GM04504 (cell line): ENCODE measurements at regions not wholly inside any gene's neighbourhood (a gene's known extent, or its start where the extent isn't known, plus 50 kb on each side); places are given as distances from the start of the nearest gene placed in this dataset.
"Not testable (repeated sequence)": the region's sequence is repeated elsewhere in the genome, so short reads cannot be mapped to it uniquely, and the experiment has no call there.

Source experiments
- DNase-seq: peaks from one replicate; pipeline ENCODE4 v3.0.0-alpha.2; 2012; ENCODE audit warnings: low read depth

- no peak for DNase-seq
Measured at GRCh38 chr7:94174956-94175355, 170.8 kb upstream of the BET1 start.

GRCh38 chr7:94176694-94177200 lies 172.6 kb upstream of the BET1 start:
- no peak for DNase-seq

- no peak for DNase-seq
Measured at GRCh38 chr7:94177441-94177840, 173.3 kb upstream of the BET1 start.

DNA sequence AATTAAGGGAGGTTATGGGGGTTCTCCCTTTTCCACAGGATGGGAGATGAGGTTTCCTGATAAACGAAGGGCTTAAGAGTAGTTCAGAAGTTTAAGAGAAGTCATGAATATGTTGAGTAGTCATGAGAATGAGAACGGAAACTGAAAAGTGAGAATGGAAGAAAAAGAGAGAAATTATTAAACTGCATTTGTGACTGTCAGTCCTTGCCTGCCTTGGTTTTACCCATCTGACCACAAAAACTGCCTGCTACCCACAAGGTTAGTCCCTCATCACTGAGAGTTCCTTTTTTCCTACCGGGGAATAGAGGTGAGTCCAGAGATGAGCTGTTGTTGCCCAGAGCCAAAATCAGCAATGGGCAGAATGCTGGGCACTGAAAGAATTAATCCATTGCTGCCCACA lies 174.1 kb upstream of the BET1 start:
- no peak for DNase-seq

GRCh38 chr7:94179466-94179865 lies 175.3 kb upstream of the BET1 start:
- DNase-seq = no peak

- DNase-seq = no peak
Measured at GRCh38 chr7:94182066-94182465, 177.9 kb upstream of the BET1 start.

DNA sequence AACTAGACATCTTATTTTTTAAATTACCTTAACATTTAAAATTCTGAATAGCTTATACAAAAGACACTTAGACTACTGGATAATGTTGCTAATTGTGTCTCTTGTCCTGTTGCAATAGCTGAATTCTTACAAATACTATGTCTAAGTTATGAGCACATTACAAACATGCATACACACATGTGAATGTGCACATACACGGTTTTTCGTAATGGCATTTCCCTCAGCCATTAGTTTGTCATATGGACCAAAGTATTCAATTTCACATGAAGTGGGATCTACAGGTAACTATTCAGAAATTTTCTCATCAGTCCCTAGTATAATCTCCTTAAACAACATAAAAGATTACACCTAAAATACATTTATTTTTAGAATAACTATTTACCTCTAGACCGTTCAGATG lies 178.6 kb upstream of the BET1 start:
- no peak for DNase-seq

DNA sequence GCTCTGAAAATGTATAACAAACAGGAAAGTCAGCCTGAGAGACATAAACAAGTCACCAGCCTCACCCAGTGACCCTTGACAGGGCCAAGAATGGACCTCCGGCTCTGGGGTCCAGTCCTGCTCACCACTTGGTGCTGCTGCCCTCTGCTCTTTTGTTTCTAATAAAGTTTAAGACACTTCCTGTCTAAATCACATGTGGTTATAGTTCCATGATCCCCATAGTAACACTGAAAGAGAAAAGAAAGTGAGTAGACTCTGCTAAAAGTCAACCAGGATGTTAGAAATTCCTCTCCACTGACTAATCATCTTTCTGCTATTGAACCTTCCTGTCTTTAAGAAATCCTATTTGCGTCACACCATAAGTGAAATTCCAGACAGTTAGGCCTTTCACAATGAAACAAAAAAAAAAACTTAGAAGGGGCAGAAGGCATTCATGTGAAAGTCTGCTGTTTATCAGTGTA lies 179.2 kb upstream of the BET1 start:
- peak; percentile 96 for DNase-seq

- DNase-seq = no peak
Measured at GRCh38 chr7:94183891-94184290, 179.7 kb upstream of the BET1 start.

DNA sequence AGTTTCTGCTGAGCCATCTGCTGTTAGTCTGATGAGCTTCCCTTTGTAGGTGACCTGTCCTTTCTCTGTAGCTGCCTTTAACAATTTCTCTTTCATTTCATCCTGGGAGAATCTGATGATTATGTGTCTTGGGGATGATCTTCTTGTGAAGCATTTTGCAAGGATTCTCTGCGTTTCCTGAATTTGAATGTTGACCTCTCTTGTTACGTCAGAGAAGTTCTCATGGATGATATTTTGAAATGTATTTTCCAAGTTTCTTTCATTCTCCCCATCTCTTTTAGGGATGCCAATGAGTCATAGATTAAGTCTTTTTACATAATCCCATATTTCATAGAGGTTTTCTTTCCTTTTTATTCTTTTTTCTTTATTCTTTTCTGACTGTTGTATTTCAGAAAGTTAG lies 184.2 kb upstream of the BET1 start:
- DNase-seq = no peak

DNA sequence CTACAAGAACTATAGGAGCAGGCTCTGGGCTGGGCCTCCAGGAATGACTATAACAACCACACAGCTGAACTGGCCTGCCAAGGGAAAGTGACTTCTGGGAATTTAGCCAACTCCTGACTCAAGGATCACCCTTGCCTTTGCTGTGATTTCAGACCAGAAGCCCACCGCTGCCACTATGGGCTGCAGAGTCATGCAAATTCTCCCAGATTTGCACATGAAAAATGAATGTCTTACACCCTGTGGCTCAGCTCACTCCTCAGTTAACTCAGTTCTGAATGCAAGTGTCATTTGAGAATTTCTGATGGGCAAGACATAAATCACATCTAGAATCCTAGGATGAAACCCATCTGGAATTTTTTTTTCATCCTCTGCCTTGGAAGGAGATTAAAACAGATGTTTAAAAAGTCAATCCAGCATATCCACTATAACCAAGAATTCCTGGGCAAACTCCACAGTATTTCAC lies 186.5 kb upstream of the BET1 start:
- peak; percentile 93 for DNase-seq

DNA sequence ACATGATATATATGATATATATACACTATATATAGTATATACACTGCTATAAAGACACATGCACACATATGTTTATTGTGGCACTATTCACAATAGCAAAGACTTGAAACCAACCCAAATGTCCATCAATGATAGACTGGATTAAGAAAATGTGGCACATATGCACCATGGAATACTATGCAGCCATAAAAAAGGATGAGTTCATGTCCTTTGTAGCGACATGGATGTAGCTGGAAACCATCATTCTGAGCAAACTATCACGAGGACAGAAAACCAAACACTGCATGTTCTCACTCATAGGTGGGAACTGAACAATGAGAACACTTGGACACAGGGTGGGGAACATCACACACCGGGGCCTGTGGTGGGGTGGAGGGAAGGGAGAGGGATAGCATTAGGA lies 190.3 kb upstream of the BET1 start:
- DNase-seq = not testable (repeated sequence)

DNA sequence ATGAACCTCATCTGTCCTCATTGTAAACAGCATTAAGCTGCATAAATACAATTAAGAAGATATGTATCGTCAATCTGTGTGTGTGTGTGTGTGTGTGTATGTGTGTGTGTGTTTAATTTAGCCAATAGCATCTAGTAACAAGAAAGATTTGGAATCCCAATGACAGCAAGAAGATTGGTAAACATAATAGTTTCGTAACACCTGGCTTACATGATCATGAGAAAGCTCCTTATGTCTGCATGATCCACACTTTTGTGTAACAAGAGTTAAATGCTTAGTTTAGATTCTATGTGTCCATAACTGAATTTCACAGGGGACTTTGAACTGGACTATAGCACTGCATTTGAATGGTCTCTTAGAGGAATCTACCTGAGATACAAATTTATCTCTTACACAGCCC lies 191.0 kb upstream of the BET1 start:
- no peak for DNase-seq

DNA sequence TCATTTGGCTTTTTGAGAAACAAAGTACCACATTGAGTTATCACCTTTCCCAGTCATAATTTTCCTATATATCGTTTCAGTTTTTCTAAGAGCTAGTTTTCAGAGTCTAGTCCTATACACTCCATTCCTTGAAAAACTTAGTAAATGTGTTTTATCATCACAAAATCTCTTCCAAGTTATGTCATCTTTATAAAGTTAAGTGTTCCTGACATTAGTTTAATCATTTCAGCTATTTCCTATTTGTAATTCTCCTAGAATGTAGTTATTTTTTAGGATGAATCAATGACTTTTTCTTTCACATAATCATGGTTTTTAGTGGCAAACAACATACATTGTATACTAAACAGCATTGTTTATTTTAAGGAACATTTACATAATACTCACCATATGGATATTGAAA lies 191.7 kb upstream of the BET1 start:
- DNase-seq = no peak

DNA sequence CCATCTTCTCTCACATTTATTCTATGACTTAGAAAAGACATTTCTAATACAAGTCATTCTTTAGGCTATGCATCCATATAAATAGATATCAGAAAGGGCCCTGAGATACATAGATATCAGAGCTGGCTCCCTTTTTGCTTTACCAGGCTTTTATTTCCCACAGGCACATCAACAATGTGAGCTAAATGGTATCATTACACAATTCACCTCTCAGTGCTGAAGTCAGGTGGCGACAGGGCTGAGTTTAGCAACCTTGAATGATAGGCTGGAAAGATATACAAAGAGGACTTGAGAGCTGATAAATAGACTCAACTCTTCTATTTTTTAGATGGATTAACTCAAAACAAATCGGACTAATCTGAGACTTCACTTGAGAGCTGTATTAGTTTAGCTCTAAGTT lies 189.2 kb upstream of the COL1A2 start:
- DNase-seq = no peak

- DNase-seq = no peak
Measured at GRCh38 chr7:94206295-94206694, 188.4 kb upstream of the COL1A2 start.

GRCh38 chr7:94212160-94212559 lies 182.5 kb upstream of the COL1A2 start:
- no peak for DNase-seq

GRCh38 chr7:94216944-94217461 lies 177.7 kb upstream of the COL1A2 start:
- no peak for DNase-seq

GRCh38 chr7:94217766-94218165 lies 176.9 kb upstream of the COL1A2 start:
- DNase-seq = no peak

DNA sequence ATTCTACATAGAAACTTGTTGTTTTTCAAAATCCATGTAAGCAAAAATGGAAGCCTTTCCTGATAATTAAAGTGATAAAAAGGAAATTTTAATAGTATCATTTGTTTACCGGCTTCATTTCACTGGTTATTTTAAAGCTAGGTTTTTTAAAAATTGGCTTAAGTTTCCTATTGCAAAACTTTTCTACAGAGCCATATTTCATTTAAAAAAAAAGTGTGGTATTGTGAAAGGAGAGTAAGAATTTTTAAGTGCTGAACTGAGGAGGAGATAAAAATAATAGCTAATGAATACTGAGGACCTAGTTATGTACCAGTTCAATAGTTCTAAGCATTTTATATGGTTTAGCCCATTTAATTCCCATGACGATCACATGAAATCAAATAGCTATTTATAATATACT lies 172.2 kb upstream of the COL1A2 start:
- no peak for DNase-seq

DNA sequence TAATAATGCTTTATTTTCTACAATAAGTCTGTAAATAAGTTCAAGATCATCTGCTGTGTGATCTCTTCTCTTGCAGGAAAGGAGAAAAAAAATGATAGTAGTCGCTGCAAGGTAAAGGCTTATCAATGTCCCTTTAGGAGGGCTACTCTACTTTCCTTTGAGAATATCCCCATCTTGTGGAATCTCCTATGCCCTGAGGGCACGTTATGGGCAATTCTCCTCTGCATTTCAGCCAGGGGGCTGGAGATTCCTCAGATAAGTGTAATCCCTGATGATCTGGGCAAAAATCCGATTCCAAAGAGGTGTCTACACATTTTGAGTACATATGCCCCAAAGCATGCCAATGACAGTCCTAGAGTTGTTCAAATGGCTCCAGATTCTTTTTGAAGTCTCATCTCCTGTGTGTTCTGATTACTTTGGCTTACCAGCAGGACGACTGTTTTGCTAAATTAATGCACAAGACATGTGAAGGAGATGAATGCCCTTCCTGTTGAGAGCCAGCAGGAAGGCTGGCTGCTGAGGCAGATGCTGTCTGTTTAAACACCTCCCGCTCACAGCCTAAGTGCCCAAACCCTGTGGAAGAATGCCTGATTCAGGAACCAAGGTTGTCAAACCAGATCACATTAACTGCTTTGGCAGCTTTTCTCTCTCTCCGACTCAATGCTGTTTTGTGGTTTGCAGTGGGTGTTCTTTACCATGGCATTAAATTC lies 171.2 kb upstream of the COL1A2 start:
- DNase-seq = peak; percentile 14

- no peak for DNase-seq
Measured at GRCh38 chr7:94228223-94228622, 166.5 kb upstream of the COL1A2 start.

- DNase-seq = no peak
Measured at GRCh38 chr7:94228678-94229077, 166.0 kb upstream of the COL1A2 start.

GRCh38 chr7:94231305-94231704 lies 163.4 kb upstream of the COL1A2 start:
- DNase-seq = no peak
